NT2/D1 (cell line): ENCODE measurements at regions not wholly inside any gene's neighbourhood (a gene's known extent, or its start where the extent isn't known, plus 50 kb on each side); places are given as distances from the start of the nearest gene placed in this dataset.

Experiments used
- DNase-seq: peaks from one replicate; pipeline ENCODE4 v3.0.0-alpha.2; 2011; ENCODE audit warnings: low read depth, low spot score
- H3K27me3 ChIP-seq: 2 replicates; pipeline ENCODE4 v1.6.0; 2011; ENCODE audit warnings: mild to moderate bottlenecking; ENCODE audit not compliant: insufficient read length, insufficient read depth
- H3K36me3 ChIP-seq: 2 replicates; pipeline ENCODE4 v1.6.1; 2011; ENCODE audit warnings: mild to moderate bottlenecking, low read length, mixed read lengths; ENCODE audit not compliant: insufficient read depth, insufficient read length
- H3K4me1 ChIP-seq: 2 replicates; pipeline ENCODE4 v1.5.1; 2011; ENCODE audit not compliant: insufficient read depth, insufficient read length
- H3K4me3 ChIP-seq: 2 replicates; pipeline ENCODE4 v1.5.1; 2011; ENCODE audit warnings: low read depth; ENCODE audit not compliant: insufficient read length
- H3K9ac ChIP-seq: 2 replicates; pipeline ENCODE4 v1.6.0; 2011; ENCODE audit warnings: low read depth; ENCODE audit not compliant: insufficient read length
- H3K9me3 ChIP-seq: 2 replicates; pipeline ENCODE4 v1.5.1; 2011; ENCODE audit warnings: mild to moderate bottlenecking, low read length; ENCODE audit not compliant: insufficient read depth
- SUZ12 ChIP-seq: IDR thresholded peaks from 2 replicates; pipeline ENCODE4 v1.6.1; 2011; ENCODE audit not compliant: insufficient read length, insufficient read depth; ENCODE audit errors: extremely low read depth
- YY1 ChIP-seq: IDR thresholded peaks from 2 replicates; pipeline ENCODE4 v1.6.1; 2011; ENCODE audit not compliant: insufficient read length, insufficient read depth
- ZNF274 ChIP-seq: IDR thresholded peaks from 2 replicates; pipeline ENCODE4 v1.6.1; 2011; ENCODE audit warnings: mild to moderate bottlenecking, low read depth, low read length

- no peaks in the 10 kb centered on the region for H3K36me3 ChIP-seq
- H3K9ac ChIP-seq = no peak overlapping the region
- H3K9me3 ChIP-seq = peaks cover 2% of the 10 kb centered on the region; the same call in 1 of the 2 replicates
- H3K4me3 ChIP-seq = no peak overlapping the region
- H3K27me3 ChIP-seq = no peaks in the 10 kb centered on the region
- H3K4me1 ChIP-seq = no peaks in the 10 kb centered on the region
- TF ChIP-seq ZNF274 = no peak
- no peak for TF ChIP-seq SUZ12
- no peak for TF ChIP-seq YY1
- DNase-seq = no peak
Measured at GRCh38 chr2:147441182-147441581, 403.6 kb upstream of the ACVR2A start.

- no peaks in the 10 kb centered on the region for H3K9me3 ChIP-seq
- no peak overlapping the region for H3K4me3 ChIP-seq
- DNase-seq = no peak
- no peaks in the 10 kb centered on the region for H3K36me3 ChIP-seq
- no peak overlapping the region for H3K9ac ChIP-seq
- TF ChIP-seq SUZ12 (no peak), ZNF274 (no peak), YY1 (no peak)
- H3K27me3 ChIP-seq = no peaks in the 10 kb centered on the region
- no peaks in the 10 kb centered on the region for H3K4me1 ChIP-seq
Measured at GRCh38 chr2:147440734-147441133, 404.1 kb upstream of the ACVR2A start.

DNA sequence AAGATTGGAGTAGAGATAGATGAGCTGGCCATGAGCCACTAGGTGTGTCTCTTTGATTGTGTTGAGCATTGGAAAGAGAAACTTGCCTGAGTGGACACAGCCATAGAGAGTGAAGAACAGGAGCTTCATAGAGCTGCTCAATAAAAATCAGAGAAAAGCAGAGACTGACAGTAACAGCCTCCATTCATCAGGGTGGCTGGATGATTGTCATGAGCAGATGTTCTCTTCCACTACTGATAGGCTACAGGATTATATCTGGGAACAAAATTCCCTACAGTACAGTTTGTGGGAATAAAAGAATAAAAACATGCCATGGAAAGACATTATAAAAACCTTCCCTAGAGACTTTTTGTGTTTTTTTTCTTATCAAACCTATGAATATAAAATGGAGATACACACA is 404.8 kb upstream of the ACVR2A start:
- Histone ChIP-seq H3K27me3 (no peaks in the 10 kb centered on the region), H3K4me1 (no peaks in the 10 kb centered on the region), H3K4me3 (no peak overlapping the region)

GRCh38 chr2:147438882-147439281 is 405.9 kb upstream of the ACVR2A start:
- no peaks in the 10 kb centered on the region for H3K4me1 ChIP-seq

More for the DNA sequence above, 404.8 kb upstream of the ACVR2A start:
- no peak overlapping the region for H3K9ac ChIP-seq
- DNase-seq = no peak
- H3K9me3 ChIP-seq = no peaks in the 10 kb centered on the region
- no peak for TF ChIP-seq SUZ12
- TF ChIP-seq ZNF274 = no peak
- no peak for TF ChIP-seq YY1
- H3K36me3 ChIP-seq = no peaks in the 10 kb centered on the region

GRCh38 chr2:147433822-147434221 is 411.0 kb upstream of the ACVR2A start:
- no peaks in the 10 kb centered on the region for H3K36me3 ChIP-seq
- no peak for DNase-seq
- no peaks in the 10 kb centered on the region for H3K27me3 ChIP-seq

More at GRCh38 chr2:147438882-147439281, 405.9 kb upstream of the ACVR2A start:
- Histone ChIP-seq H3K27me3 (no peaks in the 10 kb centered on the region), H3K36me3 (no peaks in the 10 kb centered on the region), H3K9me3 (no peaks in the 10 kb centered on the region), H3K9ac (no peak overlapping the region), H3K4me3 (no peak overlapping the region)
- no peak for DNase-seq
- TF ChIP-seq ZNF274 = no peak
- no peak for TF ChIP-seq SUZ12
- no peak for TF ChIP-seq YY1

GRCh38 chr2:147430408-147430807 is 414.4 kb upstream of the ACVR2A start:
- Histone ChIP-seq H3K4me3 (no peak overlapping the region), H3K4me1 (no peaks in the 10 kb centered on the region), H3K36me3 (no peaks in the 10 kb centered on the region), H3K27me3 (no peaks in the 10 kb centered on the region), H3K9me3 (no peaks in the 10 kb centered on the region), H3K9ac (no peak overlapping the region)
- DNase-seq = no peak
- TF ChIP-seq SUZ12 (no peak), ZNF274 (no peak), YY1 (no peak)

More at GRCh38 chr2:147433822-147434221, 411.0 kb upstream of the ACVR2A start:
- no peak overlapping the region for H3K4me3 ChIP-seq
- H3K4me1 ChIP-seq = no peaks in the 10 kb centered on the region
- no peaks in the 10 kb centered on the region for H3K9me3 ChIP-seq
- TF ChIP-seq ZNF274 (no peak), YY1 (no peak), SUZ12 (no peak)
- H3K9ac ChIP-seq = no peak overlapping the region

- Histone ChIP-seq H3K36me3 (no peaks in the 10 kb centered on the region), H3K9ac (no peak overlapping the region), H3K9me3 (no peaks in the 10 kb centered on the region), H3K27me3 (no peaks in the 10 kb centered on the region), H3K4me3 (no peak overlapping the region), H3K4me1 (no peaks in the 10 kb centered on the region)
- DNase-seq = no peak
- TF ChIP-seq SUZ12 (no peak), YY1 (no peak), ZNF274 (no peak)
Measured at GRCh38 chr2:147428120-147428747, 416.6 kb upstream of the ACVR2A start.
